ENCODE measurements at regions not wholly inside any gene's neighbourhood (a gene's known extent, or its start where the extent isn't known, plus 50 kb on each side); places are given as distances from the start of the nearest gene placed in this dataset.
"Not testable (repeated sequence)": the region's sequence is repeated elsewhere in the genome, so short reads cannot be mapped to it uniquely, and the experiment has no call there.

DNA sequence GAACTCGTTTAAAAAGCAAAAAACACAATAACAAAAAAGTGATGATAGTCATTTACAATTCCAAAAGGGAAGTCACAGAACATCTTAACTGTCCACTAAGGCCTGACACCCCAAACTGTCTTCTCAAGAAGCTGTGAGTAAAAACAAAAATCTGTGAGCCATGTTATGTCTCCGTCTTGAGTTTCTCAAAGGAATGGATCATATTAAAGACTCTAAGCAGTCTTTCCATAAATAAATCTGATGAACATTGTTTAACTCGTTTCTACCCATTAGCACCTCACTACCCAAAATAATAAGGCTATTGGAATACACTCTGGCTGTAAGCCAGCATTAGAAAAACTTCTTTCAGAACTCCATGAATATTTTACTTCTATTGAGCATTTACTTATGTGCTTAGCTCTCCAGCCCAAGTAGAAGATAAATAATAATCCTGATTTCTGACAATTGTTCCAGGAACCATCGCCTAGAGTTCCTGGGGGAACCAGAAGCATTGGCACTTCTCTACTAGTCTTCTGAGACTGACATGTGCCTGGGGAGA, 396.0 kb downstream of the STK39 start:
- intact Hi-C loops (cut with DNase I) = no loop called here
- DNase-seq = no peak
- ATAC-seq = no peak

DNA sequence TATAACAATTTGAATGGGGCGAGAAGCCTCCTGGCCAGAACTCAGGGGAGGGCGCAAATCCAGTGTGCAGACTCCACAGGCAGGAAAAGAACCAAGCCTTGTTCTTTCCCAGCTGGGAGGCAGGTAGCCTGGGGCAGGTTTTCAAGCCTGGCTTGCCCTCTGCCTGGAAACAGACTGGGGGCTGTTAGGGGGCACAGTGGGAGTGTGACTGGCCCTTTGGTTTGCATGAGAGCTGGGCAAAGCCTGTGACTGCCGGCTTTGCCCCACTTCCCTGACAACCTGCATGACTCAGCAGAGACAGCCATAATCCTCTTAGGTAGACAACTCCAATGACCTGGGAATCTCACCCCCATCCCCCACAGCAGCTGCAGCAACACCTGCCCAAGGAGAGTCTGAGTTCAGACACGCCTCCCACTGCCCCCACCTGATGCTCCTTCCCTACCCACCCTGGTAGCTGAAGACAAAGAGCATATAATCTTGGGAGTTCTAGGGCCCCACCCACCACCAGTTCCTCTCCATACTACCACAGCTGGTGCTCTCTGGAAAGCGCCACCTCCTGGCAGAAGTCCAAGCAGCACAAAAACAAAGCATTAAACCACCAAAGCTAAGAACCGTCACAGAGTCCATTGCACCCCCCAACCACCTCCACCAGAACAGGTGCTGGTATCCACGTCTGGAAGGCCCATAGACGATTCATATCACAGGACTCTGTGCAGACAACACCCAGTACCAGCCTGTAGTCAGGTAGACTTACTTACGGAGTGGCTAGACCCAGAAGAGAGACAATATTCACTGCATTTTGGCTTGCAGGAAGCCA, 402.5 kb downstream of the STK39 start:
- no peak for ATAC-seq
- intact Hi-C loops (cut with DNase I) = no loop called here

DNA sequence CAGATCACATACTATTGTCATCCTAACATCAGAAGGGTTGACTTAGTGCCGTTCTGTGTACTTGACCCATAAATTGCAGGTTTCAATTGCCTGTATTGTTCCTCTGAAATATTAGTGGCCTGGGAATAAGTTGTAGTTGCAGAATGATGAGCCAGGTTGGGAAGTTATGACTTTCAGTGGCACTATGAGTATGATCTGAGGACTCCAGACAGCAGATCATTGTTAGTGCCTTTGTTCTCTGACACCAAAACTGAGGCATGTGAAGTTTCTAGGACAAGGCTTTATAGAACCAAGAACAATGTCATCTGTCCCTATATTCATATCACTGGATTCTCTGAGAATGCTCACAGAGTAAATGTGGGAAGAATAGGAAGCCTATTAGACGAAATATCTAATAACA, 403.7 kb downstream of the STK39 start:
- no peak for DNase-seq
- intact Hi-C loops (cut with DNase I) = no loop called here
- ATAC-seq = no peak

More for the DNA sequence above, 402.5 kb downstream of the STK39 start:
- no peak for DNase-seq

DNA sequence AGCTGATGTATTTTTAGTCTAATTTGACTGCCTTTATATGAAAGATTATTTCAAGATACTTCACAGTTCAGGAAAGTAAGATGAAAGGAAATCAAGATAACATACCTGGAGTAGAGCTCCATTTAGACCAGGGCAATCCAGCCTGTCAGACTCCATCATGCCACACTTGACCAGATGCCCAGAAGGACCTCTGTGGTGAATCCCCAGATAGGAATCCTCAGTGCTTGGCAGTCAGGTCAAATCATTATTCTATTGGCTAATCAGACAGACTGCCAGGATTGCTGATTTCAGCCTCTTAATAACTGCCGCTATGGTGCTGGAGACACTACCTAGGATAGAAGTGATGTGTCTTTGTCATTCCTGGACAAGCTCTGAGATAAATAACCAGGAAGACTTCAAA, 404.2 kb downstream of the STK39 start:
- ATAC-seq (no peak), DNase-seq (no peak)
- intact Hi-C loops (cut with DNase I) = no loop called here

DNA sequence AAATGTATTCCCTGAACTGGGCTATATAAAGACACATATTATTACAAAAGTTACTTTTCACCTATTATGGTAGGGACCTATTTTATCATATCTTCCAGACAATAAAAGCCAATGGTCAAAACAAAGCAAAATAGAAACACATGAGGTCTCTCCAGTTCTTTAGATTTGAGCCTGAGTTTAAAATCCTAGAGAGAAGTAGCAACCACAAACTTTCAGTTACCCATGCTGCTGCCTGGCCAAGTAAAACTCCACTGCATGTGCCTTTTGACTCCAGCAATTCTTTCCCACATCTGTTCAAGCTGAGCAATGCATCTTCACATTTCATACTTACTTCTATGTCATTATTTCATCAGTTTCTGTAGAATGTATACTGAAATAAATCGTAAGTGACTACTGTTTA, 405.3 kb downstream of the STK39 start:
- ATAC-seq (no peak), DNase-seq (no peak)
- intact Hi-C loops (cut with DNase I) = no loop called here

DNA sequence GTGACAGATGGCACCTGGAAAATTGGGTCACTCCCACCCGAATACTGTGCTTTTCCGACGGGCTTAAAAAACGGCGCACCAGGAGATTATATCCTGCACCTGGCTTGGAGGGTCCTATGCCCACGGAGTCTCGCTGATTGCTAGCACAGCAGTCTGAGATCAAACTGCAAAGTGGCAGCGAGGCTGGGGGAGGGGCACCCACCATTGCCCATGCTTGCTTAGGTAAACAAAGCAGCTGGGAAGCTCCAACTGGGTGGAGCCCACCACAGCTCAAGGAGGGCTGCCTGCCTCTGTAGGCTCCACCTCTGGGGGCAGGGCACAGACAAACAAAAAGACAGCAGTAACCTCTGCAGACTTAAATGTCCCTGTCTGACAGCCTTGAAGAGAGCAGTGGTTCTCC, 412.1 kb downstream of the STK39 start:
- intact Hi-C loops (cut with DNase I); ATAC-seq; DNase-seq: not testable (repeated sequence)

DNA sequence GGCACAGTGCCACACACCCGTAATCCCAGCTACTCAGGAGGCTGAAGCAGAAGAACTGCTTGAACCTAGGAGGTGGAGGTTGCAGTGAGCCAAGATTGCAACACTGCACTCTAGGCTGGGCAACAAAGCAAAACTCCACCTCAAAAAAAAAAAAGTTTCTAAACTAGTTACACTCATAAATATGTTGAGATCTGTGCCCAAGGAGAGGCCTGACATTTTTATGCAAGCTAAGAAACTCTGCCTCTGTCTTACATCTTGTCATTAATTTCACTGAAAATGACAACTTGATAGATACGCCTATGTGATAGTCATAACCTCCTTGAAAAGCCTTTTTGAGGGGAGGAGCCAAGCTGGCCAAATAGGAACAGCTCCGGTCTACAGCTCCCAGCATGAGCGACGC, 412.7 kb downstream of the STK39 start:
- ATAC-seq (no peak), DNase-seq (no peak)
- intact Hi-C loops (cut with DNase I) = no loop called here

DNA sequence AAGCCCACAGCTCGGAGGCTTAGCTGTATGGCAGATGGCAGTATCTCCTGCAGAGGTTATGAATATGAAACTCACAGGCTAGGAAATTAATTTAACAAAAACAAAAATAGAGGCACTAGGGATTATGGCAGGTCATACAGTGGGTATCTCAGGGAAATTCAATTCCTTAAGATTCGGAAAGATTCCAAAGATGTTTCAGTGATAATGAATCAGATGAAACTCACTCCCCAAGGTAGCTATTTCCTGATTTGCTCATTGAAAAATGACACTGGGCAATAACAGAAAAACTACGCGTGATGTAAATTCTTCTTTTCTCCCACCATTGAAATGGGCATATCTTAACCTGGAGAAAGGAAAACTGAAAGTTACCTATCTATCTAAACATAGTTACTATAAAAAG, 414.1 kb downstream of the STK39 start:
- DNase-seq (no peak), ATAC-seq (no peak)
- intact Hi-C loops (cut with DNase I) = no loop called here

DNA sequence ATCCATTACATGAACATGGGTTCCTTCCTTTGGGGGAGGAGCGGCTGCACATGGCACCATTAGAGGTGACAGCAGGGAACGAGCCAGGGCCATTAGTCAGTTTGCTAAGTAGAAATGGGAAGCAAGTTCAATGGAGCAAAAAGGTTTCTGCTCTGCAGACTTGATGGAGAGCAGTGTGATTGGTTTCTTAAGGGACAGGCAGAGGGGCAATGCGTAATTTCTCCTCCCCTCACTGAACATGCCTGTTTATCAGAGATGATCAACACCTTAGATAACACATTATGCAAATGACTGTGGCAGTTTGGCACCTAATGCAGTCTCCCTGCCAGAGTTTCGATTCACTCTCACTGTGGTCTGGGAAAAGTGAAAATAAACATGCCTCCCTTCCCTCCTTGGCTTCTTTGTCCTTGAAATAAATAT, 414.5 kb downstream of the STK39 start:
- intact Hi-C loops (cut with DNase I) = no loop called here
- ATAC-seq (no peak), DNase-seq (no peak)

DNA sequence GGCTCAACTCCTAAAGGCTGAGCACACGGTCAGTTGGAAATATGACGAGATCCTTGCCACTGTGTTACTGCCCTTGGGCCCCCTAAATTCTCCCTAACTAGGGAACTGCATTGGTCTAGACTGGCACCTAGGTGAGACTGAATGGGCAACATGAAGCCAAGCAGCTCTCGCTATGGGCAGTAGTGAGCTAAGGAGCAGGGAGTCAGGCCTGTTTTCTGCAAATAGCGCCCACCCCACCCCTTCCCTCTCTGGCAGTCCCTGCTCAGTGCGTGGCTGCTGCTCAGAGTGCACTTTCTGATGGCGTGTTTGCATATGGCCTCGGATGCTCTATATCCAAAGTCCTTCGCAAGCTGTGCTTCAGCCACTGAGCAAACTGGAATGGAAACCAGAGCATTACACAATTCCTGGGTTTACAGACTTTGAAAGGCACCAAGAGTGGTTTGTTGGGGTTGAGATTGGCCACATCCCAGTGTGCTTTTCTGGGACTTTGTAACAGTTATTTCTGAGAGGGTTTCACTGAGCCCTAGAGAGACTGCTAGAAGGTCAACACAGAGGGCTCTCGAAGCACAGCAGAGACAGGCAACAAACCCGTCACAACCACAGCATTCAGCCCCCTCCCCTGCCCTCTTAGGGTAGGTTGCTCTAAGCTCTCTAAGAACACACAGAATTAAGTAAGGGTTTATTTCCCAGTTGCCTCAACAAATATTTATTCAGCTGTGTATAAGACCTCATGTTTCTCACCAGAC, 419.9 kb downstream of the STK39 start:
- intact Hi-C loops (cut with DNase I) = no loop called here
- no peak for ATAC-seq

DNA sequence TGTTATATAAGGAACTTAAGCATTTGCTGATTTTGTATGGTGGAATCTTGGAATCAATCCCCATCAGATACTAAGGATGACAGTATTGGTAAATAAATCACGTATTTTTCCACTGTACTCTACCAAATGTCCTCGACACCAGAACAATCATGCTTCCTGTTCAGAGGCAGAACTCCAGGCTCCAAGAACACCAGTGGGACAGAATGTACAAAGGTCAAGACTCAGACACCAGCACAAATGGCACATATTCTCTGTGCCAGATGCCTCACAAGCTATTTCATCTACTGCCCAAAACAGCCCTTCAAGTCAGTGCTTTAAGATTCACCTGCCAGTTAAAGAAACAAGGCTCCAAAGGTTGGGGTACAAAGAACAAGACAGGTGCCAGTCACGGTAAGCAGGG, 420.5 kb downstream of the STK39 start:
- ATAC-seq = no peak
- intact Hi-C loops (cut with DNase I) = no loop called here
- no peak for DNase-seq

More for the DNA sequence above, 419.9 kb downstream of the STK39 start:
- no peak for DNase-seq

DNA sequence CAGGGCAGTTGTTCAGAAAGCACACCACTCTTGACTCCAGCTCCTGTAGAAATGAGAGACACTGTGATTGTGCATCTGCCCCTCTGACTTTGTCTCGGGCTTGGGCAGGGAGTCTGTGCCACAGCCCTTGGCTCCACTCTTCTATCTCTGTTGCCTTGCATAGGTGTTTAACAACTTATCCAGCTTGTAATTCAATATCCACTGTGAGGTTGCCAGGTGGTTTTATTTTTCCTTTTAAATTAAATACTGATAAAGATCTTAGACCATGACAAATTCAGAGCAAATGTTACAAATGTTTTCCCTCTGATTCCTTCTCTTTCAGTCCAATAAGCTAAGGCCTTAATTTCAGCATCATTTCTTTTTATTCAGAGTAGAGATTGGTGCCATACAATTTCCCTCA, 421.7 kb downstream of the STK39 start:
- DNase-seq (no peak), ATAC-seq (no peak)
- intact Hi-C loops (cut with DNase I) = no loop called here

DNA sequence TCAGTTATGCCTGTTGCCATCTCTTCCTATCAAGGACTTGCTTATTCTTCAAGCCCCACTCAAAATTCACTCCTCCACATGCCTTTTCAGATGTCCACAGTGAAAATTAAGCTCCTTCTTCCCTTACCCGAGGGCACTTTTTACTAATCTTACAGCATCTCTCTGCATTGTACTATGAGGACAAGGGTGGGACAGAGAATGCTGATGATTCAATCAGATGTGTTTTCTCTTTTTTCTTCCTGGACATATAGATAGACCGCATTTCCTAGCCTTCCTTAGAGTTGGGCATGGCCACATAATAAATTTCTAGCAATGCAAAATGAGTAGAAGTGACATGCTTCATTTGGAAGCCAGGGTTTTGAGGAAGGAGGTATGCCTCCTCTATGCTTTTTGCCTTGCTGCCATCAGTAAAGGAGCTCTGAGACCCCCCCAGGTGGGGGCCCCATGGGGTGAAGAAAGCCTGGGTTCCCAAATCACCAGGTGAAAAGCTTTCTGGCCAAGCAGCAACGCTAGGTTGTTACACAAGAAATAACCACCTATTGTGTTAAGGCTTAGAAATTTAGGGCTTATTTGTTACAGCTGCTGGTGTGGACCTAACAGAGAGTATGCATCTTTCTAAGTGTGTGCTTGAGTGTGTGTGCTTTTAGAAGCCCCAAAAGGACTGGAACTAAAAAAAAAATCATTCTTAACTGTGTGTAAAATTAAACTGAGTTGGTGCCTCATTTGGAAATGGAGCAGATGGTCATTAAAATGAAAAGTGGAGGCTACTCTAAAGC, 424.5 kb downstream of the STK39 start:
- intact Hi-C loops (cut with DNase I) = no loop called here
- DNase-seq = no peak
- ATAC-seq = no peak

DNA sequence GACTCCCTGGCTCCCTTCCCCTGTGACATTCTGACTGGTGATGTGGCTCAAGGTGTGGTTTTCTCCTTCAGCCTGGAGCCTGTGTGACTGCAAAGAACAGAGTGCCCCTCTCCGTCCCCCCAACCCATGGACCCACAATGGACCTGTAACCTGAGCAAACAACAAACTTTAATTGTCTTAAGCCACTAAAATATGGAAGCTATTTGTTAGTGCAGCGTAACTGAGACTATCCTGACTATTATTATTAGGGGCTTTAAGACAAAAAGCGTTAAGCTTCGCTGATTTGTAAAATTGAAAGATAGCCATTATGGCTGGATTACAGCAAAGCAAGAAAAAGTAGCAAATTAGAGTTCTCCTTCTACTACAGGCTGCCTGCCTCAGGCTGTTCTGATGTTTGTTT, 426.9 kb downstream of the STK39 start:
- intact Hi-C loops (cut with DNase I) = no loop called here

DNA sequence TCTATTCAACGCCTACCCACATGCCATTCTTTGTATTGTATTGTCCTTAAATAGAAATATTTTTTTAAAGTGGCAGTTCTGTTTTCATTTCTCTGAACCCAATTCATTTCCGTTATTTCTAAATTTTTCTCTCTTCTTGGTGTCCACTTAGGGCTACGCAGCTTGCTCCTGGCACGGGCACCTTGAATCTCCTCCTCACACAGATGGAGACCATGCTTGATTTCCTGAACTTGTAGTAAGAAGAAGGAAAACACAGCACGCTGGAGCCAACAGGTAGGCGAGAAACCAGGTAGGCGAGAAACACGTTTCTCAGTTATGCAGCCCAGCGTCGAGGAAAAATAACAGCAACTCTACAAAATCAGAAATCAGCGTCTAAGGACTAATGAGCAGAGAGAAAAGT, 428.9 kb downstream of the STK39 start:
- ATAC-seq (no peak), DNase-seq (no peak)
- intact Hi-C loops (cut with DNase I) = no loop called here

More for the DNA sequence above, 426.9 kb downstream of the STK39 start:
- ATAC-seq = no peak
- no peak for DNase-seq

DNA sequence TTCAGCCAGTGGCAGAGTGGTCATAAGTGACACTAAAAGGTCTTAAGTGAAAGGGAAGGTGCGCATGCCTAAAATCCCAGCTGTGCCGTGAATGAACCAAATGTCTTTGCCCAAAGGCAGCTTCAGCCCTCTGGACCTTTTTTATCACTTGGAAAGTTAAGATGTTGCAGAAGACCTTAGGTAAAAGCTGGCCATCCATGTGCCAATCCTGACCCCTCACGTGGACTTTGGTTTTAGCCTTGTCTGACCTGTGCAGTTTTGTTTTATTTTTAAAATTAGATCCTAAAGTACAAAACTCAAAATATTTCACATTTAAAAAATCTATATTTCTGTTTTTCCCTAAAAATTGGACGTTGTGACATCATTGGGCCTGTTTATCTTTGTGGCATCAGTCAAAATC, 429.5 kb downstream of the STK39 start:
- intact Hi-C loops (cut with DNase I) = no loop called here

DNA sequence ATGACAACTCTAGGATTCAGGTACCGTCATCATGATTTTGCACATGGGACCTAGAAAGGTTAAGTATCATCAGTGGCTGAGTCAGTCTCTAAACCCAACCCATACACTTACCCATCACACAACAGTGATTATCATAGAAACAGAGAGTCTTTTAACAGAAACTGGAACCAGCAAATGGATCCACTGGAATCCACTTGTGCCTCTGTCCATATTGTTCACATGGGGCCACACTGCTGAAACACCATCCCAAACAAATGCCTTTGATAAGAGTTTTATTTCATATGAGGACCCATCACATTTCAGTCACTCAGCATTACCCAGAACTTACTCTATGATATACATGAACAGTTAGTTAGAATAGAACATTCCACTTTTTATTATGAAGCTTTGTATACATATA, 430.0 kb downstream of the STK39 start:
- DNase-seq (no peak), ATAC-seq (no peak)
- intact Hi-C loops (cut with DNase I) = no loop called here

More for the DNA sequence above, 429.5 kb downstream of the STK39 start:
- DNase-seq = no peak
- ATAC-seq = no peak

DNA sequence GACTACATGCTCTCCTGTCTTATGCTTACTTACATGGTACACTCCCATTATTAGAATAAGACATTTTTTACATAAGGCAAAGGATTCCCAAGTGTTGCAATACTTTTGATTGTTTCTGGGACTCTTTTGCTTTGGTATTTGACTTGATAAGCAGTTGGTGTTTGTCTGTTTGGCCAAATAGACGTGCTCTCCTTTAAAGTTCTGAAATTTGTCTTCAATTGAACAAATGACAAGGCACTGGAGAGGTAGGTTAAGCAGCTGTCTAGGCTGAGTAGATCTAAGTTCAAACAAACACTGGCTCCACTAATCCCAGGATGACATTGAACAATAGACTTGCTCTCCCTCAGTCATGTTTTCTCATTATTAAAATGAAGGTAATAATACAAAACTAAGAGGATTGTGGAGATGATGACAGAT, 430.5 kb downstream of the STK39 start:
- DNase-seq = no peak

DNA sequence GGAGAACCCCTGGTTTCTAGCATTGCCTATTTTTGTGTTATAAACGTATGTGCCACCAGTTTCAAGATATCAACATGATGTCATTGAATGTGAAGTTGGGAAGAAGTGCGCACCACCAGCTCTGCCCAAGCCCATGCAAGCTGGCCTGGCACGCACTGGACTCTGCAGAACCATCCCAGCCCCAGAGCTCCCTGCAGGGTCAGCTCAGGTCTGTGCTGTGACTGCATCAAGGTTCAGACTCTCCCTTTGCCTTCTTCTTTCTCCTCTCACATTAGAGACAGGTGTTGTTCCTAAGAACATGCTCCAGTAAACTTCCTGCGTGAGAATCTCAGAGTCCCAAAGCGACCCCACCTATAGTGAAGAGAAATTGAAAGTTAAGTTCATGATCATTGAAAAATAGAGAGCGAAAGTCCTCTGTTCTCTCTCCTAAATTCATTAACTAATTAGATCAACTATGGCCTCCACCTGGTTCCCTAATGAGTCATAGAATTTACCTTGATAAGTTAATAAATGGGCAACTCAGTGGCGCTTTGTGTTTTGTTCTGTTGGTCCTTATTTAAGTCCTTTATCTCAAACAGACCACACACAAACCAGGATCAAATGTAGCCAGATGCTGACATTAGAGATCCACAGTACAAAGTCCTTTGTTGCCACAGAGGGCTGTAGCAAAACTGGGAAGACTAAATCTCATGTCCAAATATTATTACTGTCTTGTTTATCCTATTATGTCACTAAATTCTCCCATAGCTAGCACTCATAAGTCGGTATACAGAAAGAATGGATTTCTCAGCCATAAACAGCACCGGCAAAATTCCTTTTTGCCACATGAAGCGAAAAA, 432.3 kb downstream of the STK39 start:
- DNase-seq (no peak), ATAC-seq (no peak)
- intact Hi-C loops (cut with DNase I) = no loop called here

More for the DNA sequence above, 430.5 kb downstream of the STK39 start:
- ATAC-seq = no peak
- intact Hi-C loops (cut with DNase I) = no loop called here

Measured in left cardiac atrium (tissue), 4 donors.